GM12864 (cell line): ENCODE measurements at regions not wholly inside any gene's neighbourhood (a gene's known extent, or its start where the extent isn't known, plus 50 kb on each side); places are given as distances from the start of the nearest gene placed in this dataset.
"Not testable (repeated sequence)": the region's sequence is repeated elsewhere in the genome, so short reads cannot be mapped to it uniquely, and the experiment has no call there.

Experiments used
- DNase-seq: peaks from one replicate; pipeline ENCODE4 v3.0.0-alpha.2; 2011; ENCODE audit warnings: low read depth
- H3K4me3 ChIP-seq: 2 replicates; pipeline ENCODE4 v1.5.1; 2011; ENCODE audit warnings: mild to moderate bottlenecking, low read depth, low read length, control low read depth
- CTCF ChIP-seq: IDR thresholded peaks from 2 replicates; pipeline ENCODE4 v1.5.1; 2011; ENCODE audit warnings: low read depth, mild to moderate bottlenecking, moderate library complexity, low read length, control low read depth, inconsistent platforms; ENCODE audit errors: missing control alignments

GRCh38 chr18:29855637-29856036 lies 1186.9 kb downstream of the DSC3 start:
- DNase-seq: no peak
- no peak for TF ChIP-seq CTCF
- H3K4me3 ChIP-seq: no peak overlapping the region

GRCh38 chr18:29853126-29853525 lies 1189.4 kb downstream of the DSC3 start:
- TF ChIP-seq CTCF: no peak
- DNase-seq: no peak

GRCh38 chr18:29849144-29849543 lies 1193.4 kb downstream of the DSC3 start:
- no peak overlapping the region for H3K4me3 ChIP-seq
- DNase-seq: no peak
- TF ChIP-seq CTCF: no peak

More at GRCh38 chr18:29853126-29853525, 1189.4 kb downstream of the DSC3 start:
- H3K4me3 ChIP-seq: no peak overlapping the region

DNA sequence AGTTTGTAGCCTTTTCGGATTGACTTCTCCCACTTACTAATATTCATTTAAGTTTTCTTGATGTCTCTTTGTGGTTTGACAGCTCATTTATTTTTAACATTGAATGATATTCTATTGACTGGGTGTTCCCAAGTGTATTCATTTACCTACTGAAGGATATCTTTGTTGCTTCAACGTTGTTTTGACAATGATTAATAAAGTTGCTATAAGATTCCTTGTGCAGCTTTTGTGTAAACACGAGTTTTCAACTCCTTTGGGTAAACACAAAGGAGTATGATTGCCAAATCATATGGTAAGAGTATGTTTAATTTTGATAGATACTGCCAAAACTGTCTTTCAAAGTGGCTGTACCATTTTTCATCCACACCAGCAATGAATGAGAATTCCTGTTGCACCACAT lies 1200.9 kb downstream of the DSC3 start:
- TF ChIP-seq CTCF: no peak
- no peak overlapping the region for H3K4me3 ChIP-seq
- DNase-seq: no peak

DNA sequence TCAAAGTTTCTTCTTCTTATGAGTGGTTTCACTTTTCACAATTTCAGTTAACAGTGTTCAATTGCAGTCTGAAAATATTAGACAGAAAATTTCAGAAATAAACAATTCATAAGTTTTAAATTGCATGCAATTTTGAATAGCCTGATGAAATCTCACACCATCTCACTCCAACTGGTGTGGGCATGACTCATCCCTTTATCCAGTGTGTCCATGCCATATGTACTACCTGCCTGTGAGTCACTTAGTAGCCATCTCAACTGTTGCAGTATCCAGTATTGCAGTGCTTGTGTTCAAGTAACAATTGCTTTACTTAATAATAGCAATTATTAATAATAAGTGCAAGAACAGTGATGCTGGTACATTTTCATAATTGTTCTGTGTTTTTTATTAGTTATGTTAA lies 1202.5 kb downstream of the DSC3 start:
- TF ChIP-seq CTCF: no peak
- no peak for DNase-seq
- no peak overlapping the region for H3K4me3 ChIP-seq

DNA sequence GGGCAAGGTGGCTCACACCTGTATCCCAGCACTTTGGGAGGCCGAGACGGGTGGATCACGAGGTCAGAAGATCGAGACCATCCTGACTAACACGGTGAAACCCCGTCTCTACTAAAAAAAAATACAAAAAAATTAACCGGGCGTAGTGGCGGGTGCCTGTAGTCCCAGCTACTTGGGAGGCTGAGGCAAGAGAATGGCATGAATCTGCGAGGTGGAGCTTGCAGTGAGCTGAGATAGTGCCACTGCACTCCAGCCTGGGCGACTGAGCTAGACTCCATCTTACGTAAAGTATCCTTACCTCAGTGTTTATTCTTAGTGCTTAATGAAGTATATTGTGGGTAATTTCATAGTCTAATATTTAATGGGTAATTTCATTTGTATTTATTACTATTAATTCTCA lies 1203.6 kb downstream of the DSC3 start:
- H3K4me3 ChIP-seq, DNase-seq: not testable (repeated sequence)

DNA sequence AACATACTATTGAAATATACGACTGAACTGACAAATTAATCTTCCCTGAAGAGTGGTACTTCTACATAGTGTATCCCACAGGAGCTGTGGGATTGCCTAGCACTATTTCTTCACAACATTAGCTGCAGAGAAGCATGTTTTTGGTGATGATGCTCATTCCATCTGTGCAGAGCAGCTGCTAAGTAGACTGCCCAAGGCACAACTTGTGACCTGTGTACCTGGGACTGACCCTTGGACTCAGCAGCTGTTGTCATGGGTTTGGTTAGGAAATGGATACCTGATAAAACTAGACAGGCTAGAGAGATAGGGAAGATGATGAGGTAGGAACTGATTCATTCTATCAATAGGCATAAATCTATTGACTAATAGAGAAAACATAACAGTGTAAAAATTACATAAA lies 1204.0 kb downstream of the DSC3 start:
- no peak for TF ChIP-seq CTCF
- H3K4me3 ChIP-seq: no peak overlapping the region
- DNase-seq: no peak

DNA sequence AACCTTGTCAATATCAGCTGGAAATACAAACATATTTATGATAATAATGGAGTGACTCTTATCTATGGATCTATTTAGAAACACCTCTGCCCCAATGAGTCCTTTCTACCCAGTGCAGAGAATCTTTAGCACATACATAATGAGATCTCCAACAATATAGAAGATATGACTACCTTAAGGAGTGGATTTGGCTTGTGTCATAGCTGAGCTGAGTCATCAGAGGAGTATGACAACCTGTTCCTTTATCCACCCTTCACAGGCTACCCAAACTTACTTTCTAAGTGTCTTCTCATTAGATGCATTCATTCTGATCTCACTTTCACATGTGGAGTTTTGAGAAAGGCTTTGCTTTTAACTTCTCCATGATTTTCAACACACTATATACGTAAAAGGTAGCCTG lies 1218.9 kb downstream of the DSC3 start:
- TF ChIP-seq CTCF: no peak
- no peak for DNase-seq
- no peak overlapping the region for H3K4me3 ChIP-seq
